H1 (cell line): ENCODE measurements at regions not wholly inside any gene's neighbourhood (a gene's known extent, or its start where the extent isn't known, plus 50 kb on each side); places are given as distances from the start of the nearest gene placed in this dataset.

Source experiments
- CHD1 ChIP-seq: IDR thresholded peaks from 2 replicates; pipeline ENCODE4 v1.6.1; 2012; ENCODE audit warnings: low read depth, low read length, improper control_type of control experiment
- EP300 ChIP-seq, 2 experiments: IDR thresholded peaks; 1 replicate in 1 of 2; 2 replicates in 1 of 2; pipeline ENCODE4 v1.6.1; 2011 to 2012; ENCODE audit warnings: low read depth in 2 of 2, low read length in 2 of 2, mild to moderate bottlenecking in 2 of 2, borderline replicate concordance in 1 of 2, inconsistent platforms in 1 of 2, moderate library complexity in 1 of 2
- NRF1 ChIP-seq: IDR thresholded peaks from 2 replicates; pipeline ENCODE4 v1.6.1; 2011; ENCODE audit warnings: mild to moderate bottlenecking, low read depth, low read length, improper control_type of control experiment
- RXRA ChIP-seq: IDR thresholded peaks from 2 replicates; pipeline ENCODE4 v1.6.1; 2011; ENCODE audit warnings: low read depth, mild to moderate bottlenecking, low read length, moderate library complexity; ENCODE audit not compliant: insufficient read depth
- SP2 ChIP-seq: IDR thresholded peaks from 2 replicates; pipeline ENCODE4 v1.6.1; 2012; ENCODE audit warnings: mild to moderate bottlenecking, low read length, inconsistent platforms
- TF ChIP-seq, protein P1 (sequence below): IDR thresholded peaks from 2 replicates; pipeline ENCODE4 v1.6.1; 2012; ENCODE audit warnings: low read length, inconsistent platforms

DNA sequence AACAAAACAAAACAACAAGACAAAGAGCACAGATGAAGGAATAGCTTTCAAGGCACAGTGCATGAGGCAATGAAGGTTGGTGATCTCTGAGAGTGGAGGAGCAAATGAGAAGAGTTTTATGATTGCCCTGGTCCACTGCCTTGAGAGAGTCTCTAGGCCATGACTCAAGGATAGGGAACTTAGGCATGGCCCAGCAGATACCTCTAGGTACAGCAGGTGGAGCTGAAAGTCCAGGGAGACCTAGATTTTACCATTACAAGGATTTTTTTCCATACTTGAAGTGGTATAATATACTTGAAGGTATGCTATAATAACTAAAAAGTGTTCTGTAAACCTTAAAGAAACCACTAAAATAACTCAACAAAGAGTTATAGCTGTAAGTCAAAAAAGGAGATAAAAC, 239.5 kb upstream of the KLHL29 start (continued):
- TF ChIP-seq, protein P1, sequence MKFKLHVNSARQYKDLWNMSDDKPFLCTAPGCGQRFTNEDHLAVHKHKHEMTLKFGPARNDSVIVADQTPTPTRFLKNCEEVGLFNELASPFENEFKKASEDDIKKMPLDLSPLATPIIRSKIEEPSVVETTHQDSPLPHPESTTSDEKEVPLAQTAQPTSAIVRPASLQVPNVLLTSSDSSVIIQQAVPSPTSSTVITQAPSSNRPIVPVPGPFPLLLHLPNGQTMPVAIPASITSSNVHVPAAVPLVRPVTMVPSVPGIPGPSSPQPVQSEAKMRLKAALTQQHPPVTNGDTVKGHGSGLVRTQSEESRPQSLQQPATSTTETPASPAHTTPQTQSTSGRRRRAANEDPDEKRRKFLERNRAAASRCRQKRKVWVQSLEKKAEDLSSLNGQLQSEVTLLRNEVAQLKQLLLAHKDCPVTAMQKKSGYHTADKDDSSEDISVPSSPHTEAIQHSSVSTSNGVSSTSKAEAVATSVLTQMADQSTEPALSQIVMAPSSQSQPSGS = no peak
- TF ChIP-seq RXRA = no peak
- TF ChIP-seq NRF1 = no peak
- no peak for TF ChIP-seq CHD1
- TF ChIP-seq EP300 (IDR thresholded peaks at IDR 0.05; ENCODE audit: borderline replicate concordance in 1 of 2, low read depth in 2 of 2, low read length in 2 of 2) = no peak
- TF ChIP-seq SP2 = no peak
